ENCODE measurements at regions not wholly inside any gene's neighbourhood (a gene's known extent, or its start where the extent isn't known, plus 50 kb on each side); places are given as distances from the start of the nearest gene placed in this dataset.
"Not testable (repeated sequence)": the region's sequence is repeated elsewhere in the genome, so short reads cannot be mapped to it uniquely, and the experiment has no call there.

- TF ChIP-seq EZH2 (IDR thresholded peaks at IDR 0.05; ENCODE audit: low read depth); CTCF (conservative IDR thresholded peaks at IDR 0.05): not testable (repeated sequence)
These were observed 142.6 kb downstream of the OTOP1 start for GRCh38 chr4:4084171-4084570.

Data from PC-9 (cell line).